ENCODE measurements at regions not wholly inside any gene's neighbourhood (a gene's known extent, or its start where the extent isn't known, plus 50 kb on each side); places are given as distances from the start of the nearest gene placed in this dataset.

DNA sequence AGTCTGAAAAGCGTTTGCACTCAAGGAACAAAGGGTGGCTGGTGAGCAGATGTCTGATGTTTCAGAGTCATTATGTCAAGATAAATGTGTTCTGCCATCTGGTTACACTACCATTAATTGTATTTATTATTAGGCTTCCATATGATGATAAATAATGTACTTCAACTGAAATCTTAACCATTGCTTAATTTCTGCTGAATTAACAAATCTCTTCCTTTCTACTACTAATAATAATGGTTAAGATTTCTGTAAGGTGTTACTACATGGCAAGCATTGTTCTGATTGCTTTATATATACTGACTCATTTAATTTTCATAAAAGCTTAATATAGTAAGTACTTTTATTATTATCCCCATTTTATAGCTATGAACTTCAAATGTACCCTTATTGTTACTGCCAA lies 68.4 kb upstream of the GALNT15 start:
- Histone ChIP-seq H3K27ac (ENCODE audit: low read depth, low read length) (no peak overlapping the region), H3K4me1 (ENCODE audit: control insufficient read depth in 2 of 2, insufficient read depth in 2 of 2, low read length in 2 of 2) (no peaks in the 10 kb centered on the region), H3K9me3 (ENCODE audit: control insufficient read depth in 2 of 3, low read length in 3 of 3) (no peaks in the 10 kb centered on the region), H3K4me3 (ENCODE audit: low read length) (no peak overlapping the region), H3K27me3 (ENCODE audit: control insufficient read depth in 2 of 2, insufficient read depth in 2 of 2, low read length in 2 of 2) (no peaks in the 10 kb centered on the region), H3K36me3 (ENCODE audit: control insufficient read depth in 2 of 3, insufficient read depth in 3 of 3, low read length in 3 of 3) (no peaks in the 10 kb centered on the region)
- Mint-ChIP-seq H3K9me3 (peaks cover 0 to 8% (median 5%) of the 10 kb centered on the region in 11 donors), H3K4me1 (no peaks in the 10 kb centered on the region), H3K4me3 (no peak overlapping the region), H3K27me3 (peaks cover 2 to 28% (median 11%) of the 10 kb centered on the region in 5 donors), H3K36me3 (no peaks in the 10 kb centered on the region), H3K27ac (no peak overlapping the region)
- DNase-seq = no peak
- intact Hi-C loops (cut with micrococcal nuclease) = no loop called here
- CTCF ChIA-PET = no interaction called here
- POLR2A ChIA-PET = no interaction called here
- no peak for ATAC-seq

DNA sequence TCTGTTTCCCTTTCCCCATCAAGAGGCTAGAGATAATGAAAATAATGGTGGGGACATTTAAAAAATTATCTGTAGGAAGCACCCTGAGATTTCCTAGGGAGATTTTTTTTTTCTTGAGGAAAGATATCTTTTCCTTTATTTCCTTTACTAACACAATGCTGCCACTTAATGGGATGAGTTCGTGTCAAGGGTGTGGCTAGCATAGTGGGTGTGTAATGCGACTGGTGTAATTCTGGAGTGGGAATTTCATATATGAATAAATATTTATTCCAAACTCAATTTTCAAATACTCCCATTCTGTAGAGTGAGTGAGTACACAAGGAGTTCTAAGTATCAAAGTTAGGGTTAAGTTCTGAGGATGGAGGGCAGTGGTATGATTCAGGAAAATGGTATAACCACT lies 66.1 kb upstream of the GALNT15 start:
- no peaks in the 10 kb centered on the region for H3K36me3 Mint-ChIP-seq
- DNase-seq = no peak
- H3K27me3 Mint-ChIP-seq = peaks cover 0 to 18% (median 5%) of the 10 kb centered on the region in 5 donors
- no peak overlapping the region for H3K4me3 Mint-ChIP-seq
- H3K4me1 Mint-ChIP-seq = no peaks in the 10 kb centered on the region
- H3K9me3 Mint-ChIP-seq = peaks cover 0 to 14% (median 6%) of the 10 kb centered on the region in 11 donors
- intact Hi-C loops (cut with micrococcal nuclease) = no loop called here
- H3K27ac Mint-ChIP-seq = no peak overlapping the region
- H3K4me3 ChIP-seq (ENCODE audit: low read length) = no peak overlapping the region
- H3K9me3 ChIP-seq (ENCODE audit: control insufficient read depth in 2 of 3, low read length in 3 of 3) = no peaks in the 10 kb centered on the region
- ChIA-PET POLR2A (no interaction called here), CTCF (no interaction called here)
- H3K36me3 ChIP-seq (ENCODE audit: control insufficient read depth in 2 of 3, insufficient read depth in 3 of 3, low read length in 3 of 3) = no peaks in the 10 kb centered on the region
- no peak overlapping the region for H3K27ac ChIP-seq (ENCODE audit: low read depth, low read length)
- no peak for ATAC-seq
- no peaks in the 10 kb centered on the region for H3K4me1 ChIP-seq (ENCODE audit: control insufficient read depth in 2 of 2, insufficient read depth in 2 of 2, low read length in 2 of 2)
- no peaks in the 10 kb centered on the region for H3K27me3 ChIP-seq (ENCODE audit: control insufficient read depth in 2 of 2, insufficient read depth in 2 of 2, low read length in 2 of 2)

DNA sequence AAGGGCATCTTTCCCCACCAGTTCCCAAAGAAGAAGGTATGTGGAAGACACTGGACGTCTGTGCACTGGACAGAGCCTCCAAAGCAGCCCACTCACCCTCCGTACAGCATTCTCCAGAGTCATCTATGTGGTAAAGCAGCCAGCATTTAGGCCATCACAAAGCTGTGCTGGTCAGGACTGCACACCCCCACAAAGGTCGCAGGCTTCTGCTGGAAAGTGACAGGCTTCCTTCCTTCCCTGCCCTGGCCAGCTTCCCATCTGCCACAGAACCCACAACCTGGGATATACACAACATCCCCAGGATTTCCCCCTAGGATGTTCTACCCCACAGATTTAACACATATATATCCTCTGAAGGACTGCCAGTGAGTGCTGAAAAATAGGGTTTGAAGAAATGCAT lies 64.6 kb upstream of the GALNT15 start:
- H3K4me1 Mint-ChIP-seq = no peaks in the 10 kb centered on the region
- H3K36me3 Mint-ChIP-seq = no peaks in the 10 kb centered on the region
- intact Hi-C loops (cut with micrococcal nuclease) = no loop called here
- H3K4me3 Mint-ChIP-seq = no peak overlapping the region
- Histone ChIP-seq H3K27ac (ENCODE audit: low read depth, low read length) (no peak overlapping the region), H3K4me3 (ENCODE audit: low read length) (no peak overlapping the region), H3K36me3 (ENCODE audit: control insufficient read depth in 2 of 3, insufficient read depth in 3 of 3, low read length in 3 of 3) (no peaks in the 10 kb centered on the region), H3K4me1 (ENCODE audit: control insufficient read depth in 2 of 2, insufficient read depth in 2 of 2, low read length in 2 of 2) (no peaks in the 10 kb centered on the region), H3K9me3 (ENCODE audit: control insufficient read depth in 2 of 3, low read length in 3 of 3) (no peaks in the 10 kb centered on the region), H3K27me3 (ENCODE audit: control insufficient read depth in 2 of 2, insufficient read depth in 2 of 2, low read length in 2 of 2) (no peaks in the 10 kb centered on the region)
- ATAC-seq (no peak), DNase-seq (no peak)
- ChIA-PET POLR2A (no interaction called here), CTCF (no interaction called here)
- H3K27ac Mint-ChIP-seq = no peak overlapping the region
- H3K9me3 Mint-ChIP-seq = peaks cover 0 to 16% (median 6%) of the 10 kb centered on the region in 11 donors
- peaks cover 0 to 18% (median 9%) of the 10 kb centered on the region in 5 donors for H3K27me3 Mint-ChIP-seq

DNA sequence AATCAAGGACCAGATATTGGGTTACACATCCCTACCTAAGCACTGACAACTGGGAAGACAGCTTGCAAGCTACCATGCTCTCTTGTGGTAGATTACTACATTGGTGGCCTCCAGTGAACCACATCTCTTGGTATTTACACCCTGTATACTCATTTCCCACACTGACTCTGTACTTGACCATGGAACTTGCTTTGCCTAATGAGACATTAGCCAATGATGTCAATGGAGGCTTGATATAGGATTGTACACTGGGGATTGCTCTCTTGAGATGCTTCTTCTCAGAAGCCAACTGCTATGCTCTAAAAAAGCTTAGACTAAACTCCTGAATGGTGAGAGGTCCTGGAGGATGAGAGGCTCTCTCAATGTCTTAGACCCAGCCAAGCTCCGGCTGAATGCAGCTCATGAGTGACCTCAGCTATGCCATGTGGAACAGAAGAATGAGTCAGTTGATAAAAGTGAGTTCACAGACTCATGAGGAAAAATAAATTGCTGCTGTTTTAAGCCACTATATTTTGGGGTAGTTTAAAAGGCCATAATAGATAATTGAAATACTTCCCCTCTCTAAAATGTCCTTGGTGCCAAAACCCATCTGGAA lies 61.5 kb upstream of the GALNT15 start:
- no peak overlapping the region for H3K4me3 ChIP-seq (ENCODE audit: low read length)
- no peaks in the 10 kb centered on the region for H3K27me3 ChIP-seq (ENCODE audit: control insufficient read depth in 2 of 2, insufficient read depth in 2 of 2, low read length in 2 of 2)
- ChIA-PET POLR2A (no interaction called here), CTCF (no interaction called here)
- H3K27ac Mint-ChIP-seq = no peak overlapping the region
- intact Hi-C loops (cut with micrococcal nuclease) = no loop called here
- H3K27ac ChIP-seq (ENCODE audit: low read depth, low read length) = no peak overlapping the region
- H3K4me1 Mint-ChIP-seq = no peaks in the 10 kb centered on the region
- no peak for DNase-seq
- H3K27me3 Mint-ChIP-seq = peaks cover 0 to 5% (median 0%) of the 10 kb centered on the region in 5 donors
- H3K36me3 Mint-ChIP-seq = no peaks in the 10 kb centered on the region
- no peak for ATAC-seq
- no peaks in the 10 kb centered on the region for H3K9me3 ChIP-seq (ENCODE audit: control insufficient read depth in 2 of 3, low read length in 3 of 3)
- no peak overlapping the region for H3K4me3 Mint-ChIP-seq
- H3K9me3 Mint-ChIP-seq = peaks cover 0 to 12% (median 4%) of the 10 kb centered on the region in 11 donors
- no peaks in the 10 kb centered on the region for H3K4me1 ChIP-seq (ENCODE audit: control insufficient read depth in 2 of 2, insufficient read depth in 2 of 2, low read length in 2 of 2)
- H3K36me3 ChIP-seq (ENCODE audit: control insufficient read depth in 2 of 3, insufficient read depth in 3 of 3, low read length in 3 of 3) = no peaks in the 10 kb centered on the region

DNA sequence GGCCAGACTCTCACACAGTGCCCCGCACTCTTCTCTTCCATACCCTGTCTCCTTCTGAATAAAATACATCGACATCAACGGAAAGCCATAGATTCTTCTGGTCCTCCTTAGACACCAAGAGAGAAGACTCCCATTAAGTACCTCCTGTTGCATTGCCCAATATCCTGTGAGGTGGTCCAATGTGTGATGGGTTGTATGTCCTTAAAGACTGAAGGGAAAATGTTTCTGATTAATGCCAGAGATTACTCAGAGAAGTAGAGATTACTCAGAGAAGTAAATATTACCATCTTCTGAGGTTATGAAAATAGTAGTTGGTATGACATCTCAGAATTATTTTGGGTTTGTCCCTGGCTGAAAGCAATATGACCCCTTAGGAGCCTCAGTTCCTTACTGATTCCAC lies 60.8 kb upstream of the GALNT15 start:
- H3K27ac ChIP-seq (ENCODE audit: low read depth, low read length) = no peak overlapping the region
- ATAC-seq = no peak
- DNase-seq = no peak
- POLR2A ChIA-PET = no interaction called here
- H3K4me3 ChIP-seq (ENCODE audit: low read length) = no peak overlapping the region
- Mint-ChIP-seq H3K9me3 (peaks cover 0 to 12% (median 4%) of the 10 kb centered on the region in 11 donors), H3K27ac (no peak overlapping the region), H3K27me3 (peaks cover 0 to 5% (median 0%) of the 10 kb centered on the region in 5 donors), H3K36me3 (no peaks in the 10 kb centered on the region), H3K4me1 (no peaks in the 10 kb centered on the region), H3K4me3 (no peak overlapping the region)
- H3K36me3 ChIP-seq (ENCODE audit: control insufficient read depth in 2 of 3, insufficient read depth in 3 of 3, low read length in 3 of 3) = no peaks in the 10 kb centered on the region
- H3K27me3 ChIP-seq (ENCODE audit: control insufficient read depth in 2 of 2, insufficient read depth in 2 of 2, low read length in 2 of 2) = no peaks in the 10 kb centered on the region
- no peaks in the 10 kb centered on the region for H3K4me1 ChIP-seq (ENCODE audit: control insufficient read depth in 2 of 2, insufficient read depth in 2 of 2, low read length in 2 of 2)
- intact Hi-C loops (cut with micrococcal nuclease) = no loop called here
- CTCF ChIA-PET = no interaction called here
- no peaks in the 10 kb centered on the region for H3K9me3 ChIP-seq (ENCODE audit: control insufficient read depth in 2 of 3, low read length in 3 of 3)

GRCh38 chr3:16114429-16114828 lies 60.1 kb upstream of the GALNT15 start:
- H3K27ac Mint-ChIP-seq = no peak overlapping the region
- no peaks in the 10 kb centered on the region for H3K9me3 ChIP-seq (ENCODE audit: control insufficient read depth in 2 of 3, low read length in 3 of 3)
- intact Hi-C loops (cut with micrococcal nuclease) = no loop called here
- ChIA-PET CTCF (interaction anchor here (0.9 kb wide), 1 partner anchor 19 kb away, joined by 4 read pairs; no protein-coding TSS in a partner anchor), POLR2A (interaction anchor here (0.7 kb wide), 1 partner anchor 1175 kb away, joined by 3 read pairs; no protein-coding TSS in a partner anchor)
- DNase-seq (no peak), ATAC-seq (no peak)
- no peak overlapping the region for H3K4me3 Mint-ChIP-seq
- no peaks in the 10 kb centered on the region for H3K27me3 ChIP-seq (ENCODE audit: control insufficient read depth in 2 of 2, insufficient read depth in 2 of 2, low read length in 2 of 2)
- no peaks in the 10 kb centered on the region for H3K36me3 Mint-ChIP-seq
- peaks cover 0 to 5% (median 0%) of the 10 kb centered on the region in 5 donors for H3K27me3 Mint-ChIP-seq
- no peak overlapping the region for H3K4me3 ChIP-seq (ENCODE audit: low read length)
- H3K4me1 ChIP-seq (ENCODE audit: control insufficient read depth in 2 of 2, insufficient read depth in 2 of 2, low read length in 2 of 2) = no peaks in the 10 kb centered on the region
- no peaks in the 10 kb centered on the region for H3K4me1 Mint-ChIP-seq
- H3K27ac ChIP-seq (ENCODE audit: low read depth, low read length) = no peak overlapping the region
- peaks cover 0 to 12% (median 4%) of the 10 kb centered on the region in 11 donors for H3K9me3 Mint-ChIP-seq
- H3K36me3 ChIP-seq (ENCODE audit: control insufficient read depth in 2 of 3, insufficient read depth in 3 of 3, low read length in 3 of 3) = no peaks in the 10 kb centered on the region

GRCh38 chr3:16114930-16115329 lies 59.5 kb upstream of the GALNT15 start:
- Mint-ChIP-seq H3K27me3 (peaks cover 0 to 5% (median 0%) of the 10 kb centered on the region in 5 donors), H3K9me3 (peaks cover 0 to 12% (median 4%) of the 10 kb centered on the region in 11 donors), H3K36me3 (no peaks in the 10 kb centered on the region), H3K4me3 (no peak overlapping the region), H3K4me1 (no peaks in the 10 kb centered on the region), H3K27ac (no peak overlapping the region)
- Histone ChIP-seq H3K36me3 (ENCODE audit: control insufficient read depth in 2 of 3, insufficient read depth in 3 of 3, low read length in 3 of 3) (no peaks in the 10 kb centered on the region), H3K4me1 (ENCODE audit: control insufficient read depth in 2 of 2, insufficient read depth in 2 of 2, low read length in 2 of 2) (no peaks in the 10 kb centered on the region), H3K27me3 (ENCODE audit: control insufficient read depth in 2 of 2, insufficient read depth in 2 of 2, low read length in 2 of 2) (no peaks in the 10 kb centered on the region), H3K4me3 (ENCODE audit: low read length) (no peak overlapping the region), H3K9me3 (ENCODE audit: control insufficient read depth in 2 of 3, low read length in 3 of 3) (no peaks in the 10 kb centered on the region), H3K27ac (ENCODE audit: low read depth, low read length) (no peak overlapping the region)
- intact Hi-C loops (cut with micrococcal nuclease) = no loop called here
- POLR2A ChIA-PET = no interaction called here
- CTCF ChIA-PET = interaction anchor here (0.9 kb wide), 1 partner anchor 19 kb away, joined by 4 read pairs; no protein-coding TSS in a partner anchor
- DNase-seq (no peak), ATAC-seq (no peak)

Measured in naive thymus-derived CD4-positive, alpha-beta T cell (primary cell).